Suprapubic skin (tissue), 4 donors: ENCODE measurements at regions not wholly inside any gene's neighbourhood (a gene's known extent, or its start where the extent isn't known, plus 50 kb on each side); places are given as distances from the start of the nearest gene placed in this dataset.

Experiments used
- DNase-seq, 2 donors: peaks; one replicate each; pipeline ENCODE4 v3.0.0-alpha.2; 2019; ENCODE audit warnings: low spot score in 2 of 2
- H3K27ac ChIP-seq: fragments of 200-600 bp; sonication (generic); one replicate; pipeline ENCODE4 v1.5.1; 2019
- H3K27me3 ChIP-seq: fragments of 200-600 bp; sonication (generic); one replicate; pipeline ENCODE4 v1.5.1; 2019
- H3K36me3 ChIP-seq: fragments of 200-600 bp; sonication (generic); one replicate; pipeline ENCODE4 v1.5.1; 2019
- H3K4me1 ChIP-seq: fragments of 200-600 bp; sonication (generic); one replicate; pipeline ENCODE4 v1.5.1; 2019
- H3K4me3 ChIP-seq: fragments of 200-600 bp; sonication (generic); one replicate; pipeline ENCODE4 v1.5.1; 2019; ENCODE audit warnings: mild to moderate bottlenecking
- H3K9me3 ChIP-seq: fragments of 200-600 bp; sonication (generic); one replicate; pipeline ENCODE4 v1.5.1; 2019
- EP300 ChIP-seq: sonication (generic); formaldehyde crosslinking; IDR thresholded peaks from one replicate; pipeline ENCODE4 v1.6.1; 2017; ENCODE audit warnings: antibody characterized with exemption
- POLR2A ChIP-seq, 2 donors: fragments of 450-650 bp; IDR thresholded peaks; one replicate each; pipeline ENCODE4 v1.6.1; 2017; ENCODE audit warnings: antibody characterized with exemption in 2 of 2, mild to moderate bottlenecking in 2 of 2, moderate library complexity in 2 of 2
- POLR2AphosphoS5 ChIP-seq, 3 donors: sonication (generic); formaldehyde crosslinking; IDR thresholded peaks; one replicate each; pipeline ENCODE4 v1.6.1; 2017; ENCODE audit warnings: antibody characterized with exemption in 3 of 3
- WGBS: methylation state at CpG from one replicate; pipeline ENCODE4 v1.1.5; 2018; 5-methylcytosine and 5-hydroxymethylcytosine counted together
- TF ChIP-seq, protein P1 (sequence below), 2 donors: fragments of 200-600 bp in 1 of 2; fragments of 450-650 bp in 1 of 2; sonication (generic) in 1 of 2; IDR thresholded peaks; one replicate each; pipeline ENCODE4 v1.5.1; 2016 to 2019; ENCODE audit warnings: antibody characterized with exemption in 2 of 2, mild to moderate bottlenecking in 1 of 2, moderate library complexity in 1 of 2

DNA sequence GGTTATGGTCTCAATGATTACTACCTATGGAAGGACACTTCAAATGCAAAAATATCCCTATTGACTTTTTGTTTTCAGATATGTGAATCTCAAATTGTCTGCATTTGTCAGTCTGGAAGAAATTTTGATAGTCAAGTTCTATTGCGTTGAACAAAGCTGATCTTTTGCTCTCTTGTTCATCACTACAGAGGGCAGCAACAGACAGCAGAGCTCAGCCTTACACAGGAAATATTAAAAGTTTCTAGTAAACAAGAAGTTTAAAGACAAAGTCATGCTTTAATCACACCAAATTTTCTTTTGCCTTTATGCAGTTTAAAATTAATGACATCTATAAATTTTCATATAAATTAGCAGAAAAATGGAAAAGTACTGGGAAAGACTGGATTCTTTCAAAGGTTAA, 617.5 kb downstream of the NR4A2 start:
- Histone ChIP-seq H3K9me3 (no peaks in the 10 kb centered on the region), H3K4me1 (no peaks in the 10 kb centered on the region), H3K36me3 (no peaks in the 10 kb centered on the region), H3K4me3 (no peak overlapping the region), H3K27me3 (no peaks in the 10 kb centered on the region), H3K27ac (no peak overlapping the region)
- TF ChIP-seq POLR2A (IDR thresholded peaks at IDR 0.05) = no peak
- DNase-seq = no peak
- WGBS = 42% methylated on average over 1 of the region's 1 CpG

DNA sequence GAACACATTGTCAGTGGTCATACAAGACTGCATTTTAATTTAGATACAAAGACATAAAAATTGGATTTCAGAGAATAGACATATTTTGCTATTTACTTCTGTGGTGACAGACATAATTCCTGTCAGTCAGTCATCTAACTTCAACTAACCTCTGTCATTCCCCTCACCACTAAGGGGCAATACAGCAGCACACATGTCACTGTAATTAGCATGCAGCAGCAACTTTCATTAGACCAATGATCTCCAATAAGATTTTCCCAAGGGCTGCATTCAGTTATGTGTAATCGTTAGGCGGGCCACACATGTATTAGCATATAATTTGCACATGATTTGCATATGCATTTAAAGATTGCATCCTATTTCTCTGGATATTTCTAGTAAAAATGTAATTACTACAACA, 624.5 kb downstream of the NR4A2 start:
- Histone ChIP-seq H3K9me3 (no peaks in the 10 kb centered on the region), H3K4me3 (no peak overlapping the region), H3K27me3 (no peaks in the 10 kb centered on the region), H3K4me1 (no peaks in the 10 kb centered on the region), H3K36me3 (no peaks in the 10 kb centered on the region), H3K27ac (no peak overlapping the region)
- 68% methylated on average over 2 of the region's 2 CpGs for WGBS
- DNase-seq = no peak
- TF ChIP-seq, protein P1, sequence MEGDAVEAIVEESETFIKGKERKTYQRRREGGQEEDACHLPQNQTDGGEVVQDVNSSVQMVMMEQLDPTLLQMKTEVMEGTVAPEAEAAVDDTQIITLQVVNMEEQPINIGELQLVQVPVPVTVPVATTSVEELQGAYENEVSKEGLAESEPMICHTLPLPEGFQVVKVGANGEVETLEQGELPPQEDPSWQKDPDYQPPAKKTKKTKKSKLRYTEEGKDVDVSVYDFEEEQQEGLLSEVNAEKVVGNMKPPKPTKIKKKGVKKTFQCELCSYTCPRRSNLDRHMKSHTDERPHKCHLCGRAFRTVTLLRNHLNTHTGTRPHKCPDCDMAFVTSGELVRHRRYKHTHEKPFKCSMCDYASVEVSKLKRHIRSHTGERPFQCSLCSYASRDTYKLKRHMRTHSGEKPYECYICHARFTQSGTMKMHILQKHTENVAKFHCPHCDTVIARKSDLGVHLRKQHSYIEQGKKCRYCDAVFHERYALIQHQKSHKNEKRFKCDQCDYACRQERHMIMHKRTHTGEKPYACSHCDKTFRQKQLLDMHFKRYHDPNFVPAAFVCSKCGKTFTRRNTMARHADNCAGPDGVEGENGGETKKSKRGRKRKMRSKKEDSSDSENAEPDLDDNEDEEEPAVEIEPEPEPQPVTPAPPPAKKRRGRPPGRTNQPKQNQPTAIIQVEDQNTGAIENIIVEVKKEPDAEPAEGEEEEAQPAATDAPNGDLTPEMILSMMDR (IDR thresholded peaks at IDR 0.05) = no peak
- TF ChIP-seq POLR2AphosphoS5 (IDR thresholded peaks at IDR 0.05) (no peak), POLR2A (IDR thresholded peaks at IDR 0.05) (no peak), EP300 (no peak)

DNA sequence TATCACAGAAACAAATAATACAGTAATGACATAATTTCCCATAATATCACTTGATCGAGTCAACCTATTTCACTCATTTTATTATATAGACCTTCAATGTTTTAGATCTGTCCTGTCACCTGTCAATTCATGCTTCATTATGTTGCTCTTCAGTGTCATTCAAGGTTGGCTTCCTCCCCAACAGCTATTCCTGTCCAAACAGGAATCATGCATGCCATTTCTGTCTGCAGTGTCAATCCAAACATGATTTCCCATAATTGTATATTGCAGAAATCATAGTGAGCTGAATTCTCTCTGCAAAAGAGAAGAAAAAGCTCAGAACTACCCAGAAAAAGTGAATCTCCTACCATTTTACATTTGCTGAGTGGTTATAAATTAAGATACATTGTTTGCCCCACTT, 628.6 kb downstream of the NR4A2 start:
- Histone ChIP-seq H3K27me3 (no peaks in the 10 kb centered on the region), H3K4me1 (no peaks in the 10 kb centered on the region), H3K9me3 (no peaks in the 10 kb centered on the region), H3K36me3 (no peaks in the 10 kb centered on the region), H3K27ac (no peak overlapping the region), H3K4me3 (no peak overlapping the region)
- DNase-seq = no peak
- TF ChIP-seq POLR2A (IDR thresholded peaks at IDR 0.05) (no peak), POLR2AphosphoS5 (IDR thresholded peaks at IDR 0.05) (no peak)
- TF ChIP-seq, protein P1 (IDR thresholded peaks at IDR 0.05) = no peak
- 70% methylated on average over 1 of the region's 1 CpG for WGBS

DNA sequence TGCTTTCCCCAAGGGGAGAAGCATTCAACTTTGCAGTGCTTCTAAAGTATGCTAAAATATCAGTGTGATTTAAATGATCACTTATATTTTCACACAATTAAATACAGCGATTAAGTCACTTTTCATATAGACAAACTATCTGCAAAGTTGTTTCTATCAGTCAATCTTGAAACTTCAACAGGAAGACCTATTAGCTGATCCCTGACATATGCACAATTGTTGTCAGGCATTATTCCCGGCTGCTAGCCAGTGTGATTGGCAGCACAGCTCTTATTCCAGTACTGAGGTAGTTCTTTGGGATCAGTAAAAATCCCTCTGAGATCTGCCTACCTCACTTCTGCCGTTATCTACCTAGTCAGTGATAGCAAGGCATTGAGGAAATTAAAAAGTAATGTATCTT, 629.5 kb downstream of the NR4A2 start:
- Histone ChIP-seq H3K27me3 (no peaks in the 10 kb centered on the region), H3K4me1 (no peaks in the 10 kb centered on the region), H3K4me3 (no peak overlapping the region), H3K9me3 (no peaks in the 10 kb centered on the region), H3K27ac (no peak overlapping the region), H3K36me3 (no peaks in the 10 kb centered on the region)
- DNase-seq = no peak
- TF ChIP-seq POLR2AphosphoS5 (IDR thresholded peaks at IDR 0.05) = no peak
- no peak for TF ChIP-seq POLR2A (IDR thresholded peaks at IDR 0.05)
- no peak for TF ChIP-seq EP300
- TF ChIP-seq, protein P1 (IDR thresholded peaks at IDR 0.05) = no peak
- WGBS = 91% methylated on average over 3 of the region's 3 CpGs

DNA sequence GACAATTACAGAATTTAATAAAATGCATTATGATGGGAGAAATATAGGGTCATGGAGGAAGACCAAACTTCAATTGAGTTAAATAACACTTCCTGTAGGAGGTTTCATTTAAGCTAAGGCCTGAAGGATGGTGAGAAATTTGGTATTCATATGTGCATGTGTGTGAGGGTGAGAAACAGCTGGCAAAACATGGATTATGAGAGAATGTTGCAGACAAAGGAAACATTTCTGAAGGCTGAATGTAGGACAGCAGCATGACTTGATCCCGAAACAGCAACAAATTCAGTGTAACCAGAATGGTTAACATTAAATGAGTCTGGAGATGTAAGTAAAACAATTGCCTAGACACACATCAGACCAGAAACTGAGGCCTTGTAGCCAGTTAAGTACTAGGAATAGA, 630.8 kb downstream of the NR4A2 start:
- Histone ChIP-seq H3K27me3 (no peaks in the 10 kb centered on the region), H3K27ac (no peak overlapping the region), H3K4me3 (no peak overlapping the region), H3K36me3 (no peaks in the 10 kb centered on the region), H3K4me1 (no peaks in the 10 kb centered on the region), H3K9me3 (no peaks in the 10 kb centered on the region)
- TF ChIP-seq POLR2AphosphoS5 (IDR thresholded peaks at IDR 0.05) (no peak), POLR2A (IDR thresholded peaks at IDR 0.05) (no peak), EP300 (no peak)
- TF ChIP-seq, protein P1 (IDR thresholded peaks at IDR 0.05) = no peak
- 79% methylated on average over 1 of the region's 1 CpG for WGBS
- no peak for DNase-seq

DNA sequence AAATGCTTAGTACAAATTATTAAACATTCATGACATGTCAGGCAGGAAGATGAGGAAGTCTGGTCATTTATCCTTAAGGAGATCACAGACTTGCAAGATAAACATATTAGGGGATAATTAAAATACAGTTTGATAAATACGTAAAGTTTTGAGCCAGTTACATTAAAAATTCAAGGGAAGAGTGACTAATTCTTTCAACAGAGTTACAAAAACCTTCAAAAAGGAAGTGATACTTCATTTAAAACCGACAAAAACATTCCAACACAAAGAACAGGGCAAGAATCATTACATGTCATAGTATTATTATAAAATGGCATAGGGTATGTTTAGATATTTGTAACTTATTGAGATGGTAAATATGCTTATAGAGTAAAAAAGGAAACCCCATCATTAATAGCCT, 636.0 kb downstream of the NR4A2 start:
- no peaks in the 10 kb centered on the region for H3K4me1 ChIP-seq
- H3K4me3 ChIP-seq = no peak overlapping the region
- no peaks in the 10 kb centered on the region for H3K27me3 ChIP-seq
- TF ChIP-seq POLR2A (IDR thresholded peaks at IDR 0.05) (no peak), POLR2AphosphoS5 (IDR thresholded peaks at IDR 0.05) (no peak), EP300 (no peak)
- TF ChIP-seq, protein P1 (IDR thresholded peaks at IDR 0.05) = no peak
- H3K9me3 ChIP-seq = no peaks in the 10 kb centered on the region
- H3K27ac ChIP-seq = no peak overlapping the region
- DNase-seq = no peak
- H3K36me3 ChIP-seq = no peaks in the 10 kb centered on the region
- 78% methylated on average over 2 of the region's 2 CpGs for WGBS
